SKM-1 treated with dmso at 0.1 percent for 144 hours (cell line): ENCODE measurements at regions not wholly inside any gene's neighbourhood (a gene's known extent, or its start where the extent isn't known, plus 50 kb on each side); places are given as distances from the start of the nearest gene placed in this dataset.
"Not testable (repeated sequence)": the region's sequence is repeated elsewhere in the genome, so short reads cannot be mapped to it uniquely, and the experiment has no call there.

Experiments
- DNase-seq: peaks from one replicate; lab custom pipeline; 2025; ENCODE audit not compliant: unreplicated experiment; lab: John Stamatoyannopoulos, UW

GRCh38 chr4:131531087-131531486 lies 1618.0 kb upstream of the PCDH10 start:
- DNase-seq: no peak

GRCh38 chr4:131534944-131535645 lies 1614.0 kb upstream of the PCDH10 start:
- DNase-seq: no peak

- no peak for DNase-seq
Measured at GRCh38 chr4:131540256-131540655, 1608.8 kb upstream of the PCDH10 start.

- no peak for DNase-seq
Measured at GRCh38 chr4:131547506-131547981, 1601.5 kb upstream of the PCDH10 start.

GRCh38 chr4:131551306-131551705 lies 1597.8 kb upstream of the PCDH10 start:
- DNase-seq: no peak

GRCh38 chr4:131566026-131566425 lies 1583.1 kb upstream of the PCDH10 start:
- no peak for DNase-seq

GRCh38 chr4:131584587-131584986 lies 1564.5 kb upstream of the PCDH10 start:
- no peak for DNase-seq

GRCh38 chr4:131595140-131595539 lies 1554.0 kb upstream of the PCDH10 start:
- no peak for DNase-seq

- no peak for DNase-seq
Measured at GRCh38 chr4:131603705-131604104, 1545.4 kb upstream of the PCDH10 start.

- DNase-seq: no peak
Measured at GRCh38 chr4:131609039-131609438, 1540.1 kb upstream of the PCDH10 start.

GRCh38 chr4:131610517-131610916 lies 1538.6 kb upstream of the PCDH10 start:
- not testable (repeated sequence) for DNase-seq

GRCh38 chr4:131613086-131613823 lies 1535.8 kb upstream of the PCDH10 start:
- DNase-seq: no peak

GRCh38 chr4:131613824-131614216 lies 1535.3 kb upstream of the PCDH10 start:
- DNase-seq: no peak

- no peak for DNase-seq
Measured at GRCh38 chr4:131632877-131633276, 1516.2 kb upstream of the PCDH10 start.

GRCh38 chr4:131635191-131635590 lies 1513.9 kb upstream of the PCDH10 start:
- DNase-seq: no peak

GRCh38 chr4:131638781-131639180 lies 1510.3 kb upstream of the PCDH10 start:
- no peak for DNase-seq

- DNase-seq: no peak
Measured at GRCh38 chr4:131644619-131645018, 1504.5 kb upstream of the PCDH10 start.

GRCh38 chr4:131649227-131649626 lies 1499.9 kb upstream of the PCDH10 start:
- no peak for DNase-seq

GRCh38 chr4:131650951-131651350 lies 1498.1 kb upstream of the PCDH10 start:
- no peak for DNase-seq

GRCh38 chr4:131683314-131683713 lies 1465.8 kb upstream of the PCDH10 start:
- DNase-seq: not testable (repeated sequence)

GRCh38 chr4:131721883-131722282 lies 1427.2 kb upstream of the PCDH10 start:
- no peak for DNase-seq

- not testable (repeated sequence) for DNase-seq
Measured at GRCh38 chr4:131723069-131723468, 1426.0 kb upstream of the PCDH10 start.
